ENCODE measurements at regions not wholly inside any gene's neighbourhood (a gene's known extent, or its start where the extent isn't known, plus 50 kb on each side); places are given as distances from the start of the nearest gene placed in this dataset.

GRCh38 chr6:126831461-126831860, 287.0 kb upstream of the RSPO3 start:
- CTCF ChIA-PET: no interaction called here
- no peak overlapping the region for H3K27ac ChIP-seq (ENCODE audit: low read depth, low read length)
- no peak overlapping the region for H3K4me3 ChIP-seq (ENCODE audit: low read depth, low read length)
- DNase-seq (ENCODE audit: low read depth, low spot score): no peak
- POLR2A ChIA-PET: no interaction called here
- H3K9me3 ChIP-seq (ENCODE audit: control insufficient read depth, insufficient read depth, low read length): no peaks in the 10 kb centered on the region
- no peaks in the 10 kb centered on the region for H3K27me3 ChIP-seq (ENCODE audit: control insufficient read depth, insufficient read depth, low read length)
- TF ChIP-seq CTCF (IDR thresholded peaks at IDR 0.05; ENCODE audit: low read depth, low read length): no peak

DNA sequence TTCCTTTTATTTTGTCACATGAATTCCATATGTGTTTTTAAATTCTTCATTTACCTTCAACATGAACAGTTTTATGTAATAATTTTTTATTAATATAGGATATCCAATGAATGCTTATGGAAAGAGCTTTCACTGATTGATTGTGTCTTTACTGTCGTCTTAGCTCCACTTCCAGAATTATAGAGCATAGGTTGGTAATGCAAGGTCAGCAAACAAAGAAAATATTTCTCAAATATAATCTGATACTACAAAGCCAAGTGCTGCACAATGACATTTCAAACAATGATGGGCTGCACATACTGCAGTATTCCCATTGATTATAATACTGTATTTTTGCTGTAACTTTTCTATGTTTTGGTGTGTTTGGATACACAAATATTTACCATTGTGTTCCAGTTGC, 275.7 kb upstream of the RSPO3 start:
- Histone ChIP-seq H3K4me3 (ENCODE audit: low read depth, low read length) (no peak overlapping the region), H3K9me3 (ENCODE audit: control insufficient read depth, insufficient read depth, low read length) (no peaks in the 10 kb centered on the region), H3K27ac (ENCODE audit: low read depth, low read length) (no peak overlapping the region), H3K27me3 (ENCODE audit: control insufficient read depth, insufficient read depth, low read length) (no peaks in the 10 kb centered on the region)
- DNase-seq (ENCODE audit: low read depth, low spot score): no peak
- ChIA-PET CTCF (interaction anchor here (1.3 kb wide), 1 partner anchor 38 kb away, joined by 3 read pairs; no protein-coding TSS in a partner anchor), POLR2A (no interaction called here)
- no peak for TF ChIP-seq CTCF (IDR thresholded peaks at IDR 0.05; ENCODE audit: low read depth, low read length)

GRCh38 chr6:126848119-126848518, 270.4 kb upstream of the RSPO3 start:
- no peak for TF ChIP-seq CTCF (IDR thresholded peaks at IDR 0.05; ENCODE audit: low read depth, low read length)
- no peak overlapping the region for H3K4me3 ChIP-seq (ENCODE audit: low read depth, low read length)
- DNase-seq (ENCODE audit: low read depth, low spot score): no peak
- POLR2A ChIA-PET: no interaction called here
- no peak overlapping the region for H3K27ac ChIP-seq (ENCODE audit: low read depth, low read length)
- CTCF ChIA-PET: interaction anchor here (1.0 kb wide), 1 partner anchor 43 kb away, joined by 3 read pairs; no protein-coding TSS in a partner anchor
- H3K9me3 ChIP-seq (ENCODE audit: control insufficient read depth, insufficient read depth, low read length): no peaks in the 10 kb centered on the region
- no peaks in the 10 kb centered on the region for H3K27me3 ChIP-seq (ENCODE audit: control insufficient read depth, insufficient read depth, low read length)

DNA sequence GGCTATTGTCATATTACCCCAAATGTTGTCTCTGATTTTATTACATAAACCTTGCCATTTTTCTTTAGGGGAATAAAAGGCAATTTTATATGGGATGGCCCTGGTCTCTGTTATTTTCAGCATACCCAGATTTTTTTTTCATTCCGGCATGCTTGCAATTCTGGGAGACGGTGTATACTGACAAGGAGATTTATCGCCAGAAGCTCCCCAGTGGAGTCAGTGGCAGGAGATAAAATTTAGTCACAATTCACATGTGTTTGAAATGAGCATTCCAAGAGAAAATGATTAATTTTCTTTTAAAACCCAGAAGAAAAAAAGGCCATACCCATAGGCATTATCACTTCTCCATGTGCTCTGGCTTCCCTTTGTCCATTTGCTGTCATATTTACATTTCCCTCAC, 250.8 kb upstream of the RSPO3 start:
- DNase-seq (ENCODE audit: low read depth, low spot score): no peak
- no peak for TF ChIP-seq CTCF (IDR thresholded peaks at IDR 0.05; ENCODE audit: low read depth, low read length)
- no peak overlapping the region for H3K4me3 ChIP-seq (ENCODE audit: low read depth, low read length)
- CTCF ChIA-PET: no interaction called here
- H3K9me3 ChIP-seq (ENCODE audit: control insufficient read depth, insufficient read depth, low read length): no peaks in the 10 kb centered on the region
- H3K27me3 ChIP-seq (ENCODE audit: control insufficient read depth, insufficient read depth, low read length): no peaks in the 10 kb centered on the region
- no peak overlapping the region for H3K27ac ChIP-seq (ENCODE audit: low read depth, low read length)
- POLR2A ChIA-PET: no interaction called here

DNA sequence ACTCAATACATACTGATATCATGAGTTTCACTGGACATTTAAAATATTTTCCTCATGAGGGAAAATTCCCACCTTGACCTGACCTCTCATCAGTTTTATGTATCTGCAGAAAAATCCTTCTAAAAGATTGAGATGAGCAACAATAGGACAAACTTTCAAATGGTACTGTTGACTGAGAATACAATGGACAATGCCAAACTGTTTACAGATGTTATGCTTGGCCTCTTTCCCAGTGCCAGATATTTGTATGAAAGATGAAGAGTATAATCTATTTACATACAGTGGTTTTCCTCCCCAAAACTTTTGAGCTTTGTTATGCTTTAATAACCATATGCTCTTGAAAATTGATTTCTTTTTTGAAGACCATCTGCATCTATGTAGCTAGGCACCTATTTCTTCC, 245.1 kb upstream of the RSPO3 start:
- no peak for TF ChIP-seq CTCF (IDR thresholded peaks at IDR 0.05; ENCODE audit: low read depth, low read length)
- Histone ChIP-seq H3K27ac (ENCODE audit: low read depth, low read length) (no peak overlapping the region), H3K27me3 (ENCODE audit: control insufficient read depth, insufficient read depth, low read length) (no peaks in the 10 kb centered on the region), H3K9me3 (ENCODE audit: control insufficient read depth, insufficient read depth, low read length) (no peaks in the 10 kb centered on the region), H3K4me3 (ENCODE audit: low read depth, low read length) (no peak overlapping the region)
- CTCF ChIA-PET: no interaction called here
- no peak for DNase-seq (ENCODE audit: low read depth, low spot score)
- POLR2A ChIA-PET: no interaction called here

Data from AG04450 (cell line).